SK-N-SH (cell line): ENCODE measurements at regions not wholly inside any gene's neighbourhood (a gene's known extent, or its start where the extent isn't known, plus 50 kb on each side); places are given as distances from the start of the nearest gene placed in this dataset.

ENCODE experiments used
- EP300 ChIP-seq, 2 experiments: IDR thresholded peaks; 2 replicates each; pipeline versions ENCODE4 v1.4.0 to v1.6.1; 2012; ENCODE audit warnings: borderline replicate concordance in 1 of 2, low read depth in 1 of 2, low read length in 1 of 2
- FOXM1 ChIP-seq: IDR thresholded peaks from 2 replicates; pipeline ENCODE4 v1.4.0; 2012; ENCODE audit warnings: low read depth, mild to moderate bottlenecking
- GABPA ChIP-seq: IDR thresholded peaks from 2 replicates; pipeline ENCODE4 v1.4.0; 2012; ENCODE audit warnings: low read depth, mild to moderate bottlenecking
- MXI1 ChIP-seq: IDR thresholded peaks from 2 replicates; pipeline ENCODE4 v1.6.1; 2012; ENCODE audit warnings: mild to moderate bottlenecking, low read depth, low read length, improper control_type of control experiment
- NFIC ChIP-seq: IDR thresholded peaks from 2 replicates; pipeline ENCODE4 v1.4.0; 2012; ENCODE audit warnings: borderline replicate concordance
- POLR2AphosphoS5 ChIP-seq: IDR thresholded peaks from 2 replicates; pipeline ENCODE4 v1.6.1; 2012; ENCODE audit warnings: low read depth, low read length
- RAD21 ChIP-seq: IDR thresholded peaks from 2 replicates; pipeline ENCODE4 v1.6.1; 2012; ENCODE audit warnings: mild to moderate bottlenecking, low read length
- RCOR1 ChIP-seq: fragments of 150-350 bp; IDR thresholded peaks from 2 replicates; pipeline ENCODE4 v1.6.1; 2017; ENCODE audit warnings: antibody characterized with exemption, low read length
- RFX5 ChIP-seq: IDR thresholded peaks from 2 replicates; pipeline ENCODE4 v1.6.1; 2012; ENCODE audit warnings: mild to moderate bottlenecking, improper control_type of control experiment, low read length
- YY1 ChIP-seq: IDR thresholded peaks from 2 replicates; pipeline ENCODE4 v1.4.0; 2012; ENCODE audit warnings: low read depth, mild to moderate bottlenecking
- TF ChIP-seq, protein P1 (sequence below): fragments of 200-600 bp; sonication (generic); IDR thresholded peaks from 2 replicates; pipeline ENCODE4 v1.6.1; 2017; ENCODE audit warnings: antibody characterized with exemption, mild to moderate bottlenecking, moderate library complexity
- TF ChIP-seq, protein P2 (sequence below): IDR thresholded peaks from 2 replicates; pipeline ENCODE4 v1.6.1; 2012; ENCODE audit warnings: mild to moderate bottlenecking, low read depth, low read length, moderate library complexity

DNA sequence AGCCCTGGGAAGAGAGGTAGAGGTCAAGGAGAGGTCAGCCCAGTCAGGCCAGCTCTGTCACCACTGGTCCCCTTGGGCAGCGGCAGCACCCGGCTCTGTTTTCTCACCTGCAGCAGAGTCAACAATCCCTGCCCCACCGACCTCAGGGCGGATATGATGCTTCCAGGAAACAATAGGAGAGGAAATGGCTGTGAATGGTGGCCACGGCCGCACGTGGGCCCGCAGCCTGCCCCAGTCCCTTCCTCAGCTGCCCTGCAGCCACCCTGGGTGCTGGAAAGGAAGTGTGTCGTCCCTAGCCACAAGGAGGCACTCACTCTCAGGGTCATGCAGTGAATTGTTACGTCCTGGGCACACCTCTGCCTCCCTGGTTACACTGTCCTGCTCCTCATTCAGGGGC is 92.5 kb upstream of the ENPP6 start:
- TF ChIP-seq RFX5 (no peak), MXI1 (no peak), GABPA (no peak), YY1 (no peak), EP300 (IDR thresholded peaks at IDR 0.05; ENCODE audit: borderline replicate concordance in 1 of 2, low read depth in 1 of 2, low read length in 1 of 2) (no peak), POLR2AphosphoS5 (no peak), RAD21 (no peak), NFIC (no peak), FOXM1 (no peak), RCOR1 (no peak)
- TF ChIP-seq, protein P1, sequence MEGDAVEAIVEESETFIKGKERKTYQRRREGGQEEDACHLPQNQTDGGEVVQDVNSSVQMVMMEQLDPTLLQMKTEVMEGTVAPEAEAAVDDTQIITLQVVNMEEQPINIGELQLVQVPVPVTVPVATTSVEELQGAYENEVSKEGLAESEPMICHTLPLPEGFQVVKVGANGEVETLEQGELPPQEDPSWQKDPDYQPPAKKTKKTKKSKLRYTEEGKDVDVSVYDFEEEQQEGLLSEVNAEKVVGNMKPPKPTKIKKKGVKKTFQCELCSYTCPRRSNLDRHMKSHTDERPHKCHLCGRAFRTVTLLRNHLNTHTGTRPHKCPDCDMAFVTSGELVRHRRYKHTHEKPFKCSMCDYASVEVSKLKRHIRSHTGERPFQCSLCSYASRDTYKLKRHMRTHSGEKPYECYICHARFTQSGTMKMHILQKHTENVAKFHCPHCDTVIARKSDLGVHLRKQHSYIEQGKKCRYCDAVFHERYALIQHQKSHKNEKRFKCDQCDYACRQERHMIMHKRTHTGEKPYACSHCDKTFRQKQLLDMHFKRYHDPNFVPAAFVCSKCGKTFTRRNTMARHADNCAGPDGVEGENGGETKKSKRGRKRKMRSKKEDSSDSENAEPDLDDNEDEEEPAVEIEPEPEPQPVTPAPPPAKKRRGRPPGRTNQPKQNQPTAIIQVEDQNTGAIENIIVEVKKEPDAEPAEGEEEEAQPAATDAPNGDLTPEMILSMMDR: no peak
- TF ChIP-seq, protein P2, sequence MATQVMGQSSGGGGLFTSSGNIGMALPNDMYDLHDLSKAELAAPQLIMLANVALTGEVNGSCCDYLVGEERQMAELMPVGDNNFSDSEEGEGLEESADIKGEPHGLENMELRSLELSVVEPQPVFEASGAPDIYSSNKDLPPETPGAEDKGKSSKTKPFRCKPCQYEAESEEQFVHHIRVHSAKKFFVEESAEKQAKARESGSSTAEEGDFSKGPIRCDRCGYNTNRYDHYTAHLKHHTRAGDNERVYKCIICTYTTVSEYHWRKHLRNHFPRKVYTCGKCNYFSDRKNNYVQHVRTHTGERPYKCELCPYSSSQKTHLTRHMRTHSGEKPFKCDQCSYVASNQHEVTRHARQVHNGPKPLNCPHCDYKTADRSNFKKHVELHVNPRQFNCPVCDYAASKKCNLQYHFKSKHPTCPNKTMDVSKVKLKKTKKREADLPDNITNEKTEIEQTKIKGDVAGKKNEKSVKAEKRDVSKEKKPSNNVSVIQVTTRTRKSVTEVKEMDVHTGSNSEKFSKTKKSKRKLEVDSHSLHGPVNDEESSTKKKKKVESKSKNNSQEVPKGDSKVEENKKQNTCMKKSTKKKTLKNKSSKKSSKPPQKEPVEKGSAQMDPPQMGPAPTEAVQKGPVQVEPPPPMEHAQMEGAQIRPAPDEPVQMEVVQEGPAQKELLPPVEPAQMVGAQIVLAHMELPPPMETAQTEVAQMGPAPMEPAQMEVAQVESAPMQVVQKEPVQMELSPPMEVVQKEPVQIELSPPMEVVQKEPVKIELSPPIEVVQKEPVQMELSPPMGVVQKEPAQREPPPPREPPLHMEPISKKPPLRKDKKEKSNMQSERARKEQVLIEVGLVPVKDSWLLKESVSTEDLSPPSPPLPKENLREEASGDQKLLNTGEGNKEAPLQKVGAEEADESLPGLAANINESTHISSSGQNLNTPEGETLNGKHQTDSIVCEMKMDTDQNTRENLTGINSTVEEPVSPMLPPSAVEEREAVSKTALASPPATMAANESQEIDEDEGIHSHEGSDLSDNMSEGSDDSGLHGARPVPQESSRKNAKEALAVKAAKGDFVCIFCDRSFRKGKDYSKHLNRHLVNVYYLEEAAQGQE: no peak
